Endodermal cell (in vitro differentiated cells): ENCODE measurements at regions not wholly inside any gene's neighbourhood (a gene's known extent, or its start where the extent isn't known, plus 50 kb on each side); places are given as distances from the start of the nearest gene placed in this dataset.

Source experiments
- DNase-seq: peaks from one replicate; pipeline ENCODE4 v3.0.0-alpha.2; 2017
- H3K27ac ChIP-seq: 2 replicates; pipeline ENCODE4 v1.5.1; 2013; ENCODE audit warnings: mild to moderate bottlenecking, low read depth, low read length, moderate library complexity
- H3K27me3 ChIP-seq: 2 replicates; pipeline ENCODE4 v1.6.1; 2013; ENCODE audit warnings: mild to moderate bottlenecking, low read length, moderate library complexity; ENCODE audit not compliant: insufficient read depth, control insufficient read depth, poor library complexity, severe bottlenecking
- H3K36me3 ChIP-seq: 2 replicates; pipeline ENCODE4 v1.7.0; 2013; ENCODE audit warnings: mild to moderate bottlenecking, low read length, moderate library complexity; ENCODE audit not compliant: control insufficient read depth, insufficient read depth
- H3K4me1 ChIP-seq: one replicate; pipeline ENCODE4 v1.7.0; 2013; ENCODE audit warnings: low read length; ENCODE audit not compliant: control insufficient read depth, insufficient read depth
- H3K4me3 ChIP-seq: 2 replicates; pipeline ENCODE4 v1.5.1; 2013; ENCODE audit warnings: mild to moderate bottlenecking, low read length, moderate library complexity
- H3K9ac ChIP-seq: 2 replicates; pipeline ENCODE4 v1.6.1; 2013; ENCODE audit warnings: mild to moderate bottlenecking, low read length, moderate library complexity; ENCODE audit not compliant: poor library complexity, severe bottlenecking; ENCODE audit errors: extremely low read depth
- H3K9me3 ChIP-seq: 2 replicates; pipeline ENCODE4 v1.6.1; 2013; ENCODE audit warnings: mild to moderate bottlenecking, low read length, moderate library complexity; ENCODE audit not compliant: control insufficient read depth
- H3K27ac Mint-ChIP-seq: 2 replicates; pipeline ENCODE4 v1.8.0; 2020; ENCODE audit warnings: mixed read lengths
- H3K27me3 Mint-ChIP-seq: 2 replicates; pipeline ENCODE4 v1.8.0; 2021; ENCODE audit warnings: mild to moderate bottlenecking, mixed read lengths; ENCODE audit not compliant: insufficient read depth
- H3K36me3 Mint-ChIP-seq: 2 replicates; pipeline ENCODE4 v1.8.0; 2020; ENCODE audit warnings: low read depth, mixed read lengths
- H3K4me1 Mint-ChIP-seq: 2 replicates; pipeline ENCODE4 v1.8.0; 2020; ENCODE audit warnings: mixed read lengths
- H3K4me3 Mint-ChIP-seq: 2 replicates; pipeline ENCODE4 v1.8.0; 2020; ENCODE audit warnings: mild to moderate bottlenecking, moderate library complexity, mixed read lengths
- H3K9me3 Mint-ChIP-seq: 2 replicates; pipeline ENCODE4 v1.8.0; 2020; ENCODE audit warnings: mild to moderate bottlenecking, mixed read lengths
- WGBS, 2 experiments: methylation state at CpG; one replicate each; pipeline versions ENCODE4 v1.1.5 to v1.1.7; 2013; ENCODE audit warnings: missing lambda C conversion rate in 2 of 2, mixed read lengths in 1 of 2; ENCODE audit not compliant: insufficient coverage in 1 of 2, insufficient read length in 1 of 2; 5-methylcytosine and 5-hydroxymethylcytosine counted together
- TF ChIP-seq, protein P1 (sequence below): fragments of 200-600 bp; sonication (generic); conservative IDR thresholded peaks from 2 replicates; pipeline ENCODE4 v1.5.0; 2021; ENCODE audit warnings: antibody characterized with exemption, mild to moderate bottlenecking

DNA sequence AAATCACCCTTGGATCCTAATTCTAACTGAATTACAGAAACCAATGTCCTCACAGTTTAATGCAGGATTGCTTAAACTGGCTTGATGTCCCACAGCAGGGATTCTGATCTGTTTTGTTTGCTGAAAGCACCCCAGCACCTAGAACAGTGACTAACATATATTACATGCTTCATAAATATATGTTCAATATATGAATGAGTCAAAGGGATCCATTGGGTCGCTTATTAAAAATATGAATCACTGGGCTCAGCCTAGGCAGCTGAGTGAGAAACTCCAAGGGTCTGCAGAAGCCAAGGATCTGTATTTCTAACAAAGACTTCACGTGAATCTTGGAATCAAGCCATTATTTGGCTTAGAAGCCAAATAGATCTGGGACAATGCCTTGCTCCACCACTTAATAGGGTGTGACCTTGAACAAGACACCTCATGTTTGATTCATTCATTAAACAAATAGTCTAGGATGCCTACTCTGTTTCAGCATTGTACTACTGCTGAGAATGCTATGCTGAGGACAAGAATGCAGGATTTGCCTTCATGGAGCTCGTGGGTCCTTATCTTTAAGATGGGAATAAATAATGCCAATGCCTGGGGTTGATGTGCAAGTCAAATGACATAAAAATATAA, 103.4 kb upstream of the DLX6 start:
- Mint-ChIP-seq H3K27me3 (no peaks in the 10 kb centered on the region), H3K27ac (no peak overlapping the region), H3K4me3 (no peak overlapping the region), H3K36me3 (no peaks in the 10 kb centered on the region), H3K9me3 (no peaks in the 10 kb centered on the region), H3K4me1 (no peaks in the 10 kb centered on the region)
- H3K4me1 ChIP-seq, result no peaks in the 10 kb centered on the region
- no peaks in the 10 kb centered on the region for H3K36me3 ChIP-seq
- no peaks in the 10 kb centered on the region for H3K9me3 ChIP-seq
- H3K27ac ChIP-seq, result no peak overlapping the region
- TF ChIP-seq, protein P1, sequence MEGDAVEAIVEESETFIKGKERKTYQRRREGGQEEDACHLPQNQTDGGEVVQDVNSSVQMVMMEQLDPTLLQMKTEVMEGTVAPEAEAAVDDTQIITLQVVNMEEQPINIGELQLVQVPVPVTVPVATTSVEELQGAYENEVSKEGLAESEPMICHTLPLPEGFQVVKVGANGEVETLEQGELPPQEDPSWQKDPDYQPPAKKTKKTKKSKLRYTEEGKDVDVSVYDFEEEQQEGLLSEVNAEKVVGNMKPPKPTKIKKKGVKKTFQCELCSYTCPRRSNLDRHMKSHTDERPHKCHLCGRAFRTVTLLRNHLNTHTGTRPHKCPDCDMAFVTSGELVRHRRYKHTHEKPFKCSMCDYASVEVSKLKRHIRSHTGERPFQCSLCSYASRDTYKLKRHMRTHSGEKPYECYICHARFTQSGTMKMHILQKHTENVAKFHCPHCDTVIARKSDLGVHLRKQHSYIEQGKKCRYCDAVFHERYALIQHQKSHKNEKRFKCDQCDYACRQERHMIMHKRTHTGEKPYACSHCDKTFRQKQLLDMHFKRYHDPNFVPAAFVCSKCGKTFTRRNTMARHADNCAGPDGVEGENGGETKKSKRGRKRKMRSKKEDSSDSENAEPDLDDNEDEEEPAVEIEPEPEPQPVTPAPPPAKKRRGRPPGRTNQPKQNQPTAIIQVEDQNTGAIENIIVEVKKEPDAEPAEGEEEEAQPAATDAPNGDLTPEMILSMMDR, result no peak
- 81 to 86% methylated on average over 2 to 3 of the region's 3 CpGs for WGBS, 2 experiments
- no peak overlapping the region for H3K4me3 ChIP-seq
- DNase-seq, result no peak
- H3K9ac ChIP-seq, result no peak overlapping the region
- H3K27me3 ChIP-seq, result peaks cover 4% of the 10 kb centered on the region

DNA sequence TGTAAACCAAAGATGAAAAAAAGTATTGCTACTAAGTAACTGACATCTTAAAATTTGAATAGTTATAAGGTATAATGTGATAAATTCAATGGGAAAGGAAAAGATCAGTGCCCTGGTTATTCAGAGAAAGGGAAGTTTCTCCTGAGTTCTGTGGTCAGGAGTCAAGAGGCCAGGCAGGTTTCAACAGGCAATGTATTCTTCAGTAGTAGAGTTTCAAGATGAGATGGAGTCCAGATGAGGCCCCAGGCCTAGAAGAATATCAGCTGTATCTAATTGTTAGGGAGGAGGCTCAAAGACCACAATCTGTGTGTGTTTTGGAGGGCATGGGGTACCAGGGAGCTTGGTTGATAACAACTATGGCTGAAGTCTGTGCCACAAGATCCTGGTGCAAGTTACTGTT, 101.4 kb upstream of the DLX6 start:
- no peaks in the 10 kb centered on the region for H3K27me3 Mint-ChIP-seq
- Histone ChIP-seq H3K9me3 (no peaks in the 10 kb centered on the region), H3K4me1 (no peaks in the 10 kb centered on the region), H3K4me3 (no peak overlapping the region), H3K9ac (no peak overlapping the region), H3K36me3 (no peaks in the 10 kb centered on the region), H3K27ac (no peak overlapping the region), H3K27me3 (peaks cover 4% of the 10 kb centered on the region)
- no peak for DNase-seq
- H3K27ac Mint-ChIP-seq, result no peak overlapping the region
- H3K9me3 Mint-ChIP-seq, result no peaks in the 10 kb centered on the region
- H3K4me1 Mint-ChIP-seq, result no peaks in the 10 kb centered on the region
- H3K4me3 Mint-ChIP-seq, result no peak overlapping the region
- no peaks in the 10 kb centered on the region for H3K36me3 Mint-ChIP-seq
- TF ChIP-seq, protein P1, result no peak

- Mint-ChIP-seq H3K9me3 (no peaks in the 10 kb centered on the region), H3K36me3 (no peaks in the 10 kb centered on the region), H3K4me1 (no peaks in the 10 kb centered on the region), H3K27me3 (peaks cover 2% of the 10 kb centered on the region), H3K4me3 (no peak overlapping the region), H3K27ac (no peak overlapping the region)
- Histone ChIP-seq H3K4me3 (no peak overlapping the region), H3K27me3 (no peaks in the 10 kb centered on the region), H3K9me3 (no peaks in the 10 kb centered on the region), H3K36me3 (no peaks in the 10 kb centered on the region), H3K27ac (no peak overlapping the region), H3K4me1 (no peaks in the 10 kb centered on the region), H3K9ac (no peak overlapping the region)
- TF ChIP-seq, protein P1, result no peak
- no peak for DNase-seq
- 85 to 89% methylated on average over 3 of the region's 3 CpGs for WGBS, 2 experiments
Measured at GRCh38 chr7:96910486-96910885, 94.9 kb upstream of the DLX6 start.
